Cardiac muscle cell (in vitro differentiated cells and primary cell): ENCODE measurements at regions not wholly inside any gene's neighbourhood (a gene's known extent, or its start where the extent isn't known, plus 50 kb on each side); places are given as distances from the start of the nearest gene placed in this dataset.

Experiments
- DNase-seq, 2 donors: peaks; one replicate each; pipeline versions ENCODE4 v3.0.0 to v3.0.0-alpha.2; 2010 to 2017; ENCODE audit warnings: low read depth in 1 of 2, low spot score in 1 of 2
- H3K27ac ChIP-seq: fragments of 200-600 bp; sonication (generic); 2 replicates; pipeline ENCODE4 v1.5.1; 2016
- H3K27me3 ChIP-seq: fragments of 200-600 bp; sonication (generic); 2 replicates; pipeline ENCODE4 v1.6.0; 2016; ENCODE audit warnings: control low read depth
- H3K36me3 ChIP-seq: fragments of 200-600 bp; sonication (generic); 2 replicates; pipeline ENCODE4 v1.5.1; 2016; ENCODE audit warnings: control low read depth
- H3K4me1 ChIP-seq: fragments of 200-600 bp; sonication (generic); 2 replicates; pipeline ENCODE4 v1.8.1; 2017; ENCODE audit warnings: low read depth, mild to moderate bottlenecking, mixed run types
- H3K4me3 ChIP-seq: fragments of 200-600 bp; sonication (generic); 2 replicates; pipeline ENCODE4 v1.5.1; 2016; ENCODE audit warnings: mild to moderate bottlenecking
- H3K9me3 ChIP-seq: fragments of 200-600 bp; sonication (generic); 2 replicates; pipeline ENCODE4 v1.5.1; 2017; ENCODE audit warnings: low read depth, mild to moderate bottlenecking, control low read depth
- CTCF ChIP-seq: IDR thresholded peaks from 2 replicates; pipeline ENCODE4 v1.5.1; 2012; ENCODE audit warnings: low read depth, mild to moderate bottlenecking, low read length

DNA sequence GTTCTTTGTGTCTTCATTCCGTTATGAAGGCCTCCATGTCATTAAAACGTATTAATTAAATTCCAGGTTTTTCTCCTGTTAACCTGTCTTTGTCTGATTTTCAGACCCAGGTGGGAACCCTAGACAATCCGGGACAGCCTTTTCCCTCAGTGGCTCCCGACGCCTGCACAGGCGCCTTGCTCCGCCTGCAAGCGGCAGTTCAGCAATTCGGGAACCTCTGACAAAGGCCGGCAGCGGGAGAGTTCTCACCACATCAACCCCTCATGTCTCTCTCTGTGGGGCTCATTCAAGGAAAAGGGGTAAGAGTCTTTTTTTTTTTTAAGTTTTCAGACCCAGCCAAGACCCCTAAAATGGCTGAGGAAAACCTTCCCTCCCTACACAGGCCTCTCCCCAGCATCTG, 259.8 kb upstream of the SALL3 start:
- H3K27ac ChIP-seq: no peak overlapping the region
- DNase-seq: no peak
- no peaks in the 10 kb centered on the region for H3K9me3 ChIP-seq
- no peak for TF ChIP-seq CTCF
- H3K4me1 ChIP-seq: no peaks in the 10 kb centered on the region
- peaks cover 9% of the 10 kb centered on the region for H3K27me3 ChIP-seq
- no peaks in the 10 kb centered on the region for H3K36me3 ChIP-seq
- no peak overlapping the region for H3K4me3 ChIP-seq

GRCh38 chr18:78720456-78721237, 259.0 kb upstream of the SALL3 start:
- H3K4me1 ChIP-seq: no peaks in the 10 kb centered on the region
- no peak overlapping the region for H3K27ac ChIP-seq
- H3K4me3 ChIP-seq: no peak overlapping the region
- TF ChIP-seq CTCF: no peak
- peaks cover 9% of the 10 kb centered on the region for H3K27me3 ChIP-seq
- no peak for DNase-seq
- no peaks in the 10 kb centered on the region for H3K36me3 ChIP-seq
- no peaks in the 10 kb centered on the region for H3K9me3 ChIP-seq

- Histone ChIP-seq H3K27me3 (peaks cover 9% of the 10 kb centered on the region), H3K4me3 (no peak overlapping the region), H3K27ac (no peak overlapping the region), H3K36me3 (no peaks in the 10 kb centered on the region), H3K4me1 (no peaks in the 10 kb centered on the region), H3K9me3 (no peaks in the 10 kb centered on the region)
- no peak for DNase-seq
- no peak for TF ChIP-seq CTCF
Measured at GRCh38 chr18:78721238-78721875, 258.3 kb upstream of the SALL3 start.

- Histone ChIP-seq H3K27ac (no peak overlapping the region), H3K4me1 (no peaks in the 10 kb centered on the region), H3K9me3 (no peaks in the 10 kb centered on the region), H3K27me3 (peaks cover 9% of the 10 kb centered on the region), H3K4me3 (no peak overlapping the region), H3K36me3 (no peaks in the 10 kb centered on the region)
- TF ChIP-seq CTCF: no peak
- no peak for DNase-seq
Measured at GRCh38 chr18:78721981-78722380, 257.6 kb upstream of the SALL3 start.

- H3K36me3 ChIP-seq: no peaks in the 10 kb centered on the region
- no peak overlapping the region for H3K27ac ChIP-seq
- no peaks in the 10 kb centered on the region for H3K9me3 ChIP-seq
- no peak overlapping the region for H3K4me3 ChIP-seq
- no peak for DNase-seq
- TF ChIP-seq CTCF: no peak
- peaks cover 9% of the 10 kb centered on the region for H3K27me3 ChIP-seq
- no peaks in the 10 kb centered on the region for H3K4me1 ChIP-seq
Measured at GRCh38 chr18:78722386-78722785, 257.2 kb upstream of the SALL3 start.
